ENCODE measurements at regions not wholly inside any gene's neighbourhood (a gene's known extent, or its start where the extent isn't known, plus 50 kb on each side); places are given as distances from the start of the nearest gene placed in this dataset.

GRCh38 chr6:47106721-47107197 is 64.6 kb upstream of the ADGRF1 start:
- DNase-seq = no peak
- no peaks in the 10 kb centered on the region for H3K36me3 Mint-ChIP-seq
- H3K27ac Mint-ChIP-seq = no peak overlapping the region
- no peak overlapping the region for H3K4me3 Mint-ChIP-seq
- POLR2A ChIA-PET = no interaction called here
- peaks cover 4% of the 10 kb centered on the region for H3K27me3 Mint-ChIP-seq
- H3K9me3 Mint-ChIP-seq = no peaks in the 10 kb centered on the region
- CTCF ChIA-PET = no interaction called here
- no peaks in the 10 kb centered on the region for H3K4me1 Mint-ChIP-seq (ENCODE audit: low read depth)
- intact Hi-C loops (cut with micrococcal nuclease) = no loop called here

- H3K4me1 Mint-ChIP-seq (ENCODE audit: low read depth) = no peaks in the 10 kb centered on the region
- H3K27ac Mint-ChIP-seq = no peak overlapping the region
- H3K27me3 Mint-ChIP-seq = peaks cover 4% of the 10 kb centered on the region
- no peak for DNase-seq
- intact Hi-C loops (cut with micrococcal nuclease) = no loop called here
- CTCF ChIA-PET = interaction anchor here (0.8 kb wide), 1 partner anchor 10 kb away, joined by 3 read pairs; no protein-coding TSS in a partner anchor
- H3K36me3 Mint-ChIP-seq = no peaks in the 10 kb centered on the region
- no peaks in the 10 kb centered on the region for H3K9me3 Mint-ChIP-seq
- POLR2A ChIA-PET = no interaction called here
- no peak overlapping the region for H3K4me3 Mint-ChIP-seq
Observed at GRCh38 chr6:47106216-47106615, 64.1 kb upstream of the ADGRF1 start.

GRCh38 chr6:47105469-47106178 is 63.5 kb upstream of the ADGRF1 start:
- CTCF ChIA-PET = interaction anchor here (0.8 kb wide), 1 partner anchor 9 kb away, joined by 3 read pairs; no protein-coding TSS in a partner anchor
- H3K36me3 Mint-ChIP-seq = no peaks in the 10 kb centered on the region

GRCh38 chr6:47103931-47104330 is 61.8 kb upstream of the ADGRF1 start:
- intact Hi-C loops (cut with micrococcal nuclease) = no loop called here
- Mint-ChIP-seq H3K9me3 (no peaks in the 10 kb centered on the region), H3K27ac (no peak overlapping the region), H3K36me3 (no peaks in the 10 kb centered on the region), H3K4me1 (ENCODE audit: low read depth) (no peaks in the 10 kb centered on the region), H3K4me3 (no peak overlapping the region), H3K27me3 (no peaks in the 10 kb centered on the region)
- ChIA-PET CTCF (no interaction called here), POLR2A (no interaction called here)
- no peak for DNase-seq

More at GRCh38 chr6:47105469-47106178, 63.5 kb upstream of the ADGRF1 start:
- H3K4me1 Mint-ChIP-seq (ENCODE audit: low read depth) = no peaks in the 10 kb centered on the region
- DNase-seq = no peak
- intact Hi-C loops (cut with micrococcal nuclease) = no loop called here
- no peaks in the 10 kb centered on the region for H3K9me3 Mint-ChIP-seq
- POLR2A ChIA-PET = no interaction called here
- no peak overlapping the region for H3K4me3 Mint-ChIP-seq
- H3K27ac Mint-ChIP-seq = no peak overlapping the region
- peaks cover 4% of the 10 kb centered on the region for H3K27me3 Mint-ChIP-seq

- intact Hi-C loops (cut with micrococcal nuclease) = no loop called here
- no peaks in the 10 kb centered on the region for H3K9me3 Mint-ChIP-seq
- no peak overlapping the region for H3K27ac Mint-ChIP-seq
- ChIA-PET POLR2A (no interaction called here), CTCF (no interaction called here)
- no peaks in the 10 kb centered on the region for H3K4me1 Mint-ChIP-seq (ENCODE audit: low read depth)
- H3K27me3 Mint-ChIP-seq = no peaks in the 10 kb centered on the region
- no peak overlapping the region for H3K4me3 Mint-ChIP-seq
- DNase-seq = no peak
- H3K36me3 Mint-ChIP-seq = no peaks in the 10 kb centered on the region
Observed at GRCh38 chr6:47102331-47102730, 60.2 kb upstream of the ADGRF1 start.

- ChIA-PET POLR2A (interaction anchor here (0.6 kb wide), 1 partner anchor 11 kb away, joined by 3 read pairs; no protein-coding TSS in a partner anchor), CTCF (interaction anchor here (1.0 to 1.5 kb wide), 2 partner anchors 26 to 212 kb away, joined by 3 read pairs; no protein-coding TSS in a partner anchor)
- peaks cover 1% of the 10 kb centered on the region for H3K27me3 Mint-ChIP-seq
- H3K9me3 Mint-ChIP-seq = no peaks in the 10 kb centered on the region
- H3K4me3 Mint-ChIP-seq = no peak overlapping the region
- H3K36me3 Mint-ChIP-seq = no peaks in the 10 kb centered on the region
- intact Hi-C loops (cut with micrococcal nuclease) = no loop called here
- no peak for DNase-seq
- H3K27ac Mint-ChIP-seq = no peak overlapping the region
- H3K4me1 Mint-ChIP-seq (ENCODE audit: low read depth) = no peaks in the 10 kb centered on the region
Observed at GRCh38 chr6:47098570-47098993, 56.5 kb upstream of the ADGRF1 start.

- Mint-ChIP-seq H3K9me3 (no peaks in the 10 kb centered on the region), H3K27ac (no peak overlapping the region), H3K36me3 (no peaks in the 10 kb centered on the region), H3K4me1 (ENCODE audit: low read depth) (no peaks in the 10 kb centered on the region), H3K4me3 (no peak overlapping the region), H3K27me3 (peaks cover 3% of the 10 kb centered on the region)
- intact Hi-C loops (cut with micrococcal nuclease) = loop anchor here (1.0 kb wide), 1 partner anchor 213 kb away; no protein-coding TSS in a partner anchor
- ChIA-PET CTCF (interaction anchor here (1.0 to 1.5 kb wide), 3 partner anchors 9 to 213 kb away, joined by 3 read pairs; no protein-coding TSS in a partner anchor), POLR2A (no interaction called here)
- peak; percentile 34 for DNase-seq
Observed at GRCh38 chr6:47097092-47097945, 55.2 kb upstream of the ADGRF1 start.

GRCh38 chr6:47096211-47096895 is 54.2 kb upstream of the ADGRF1 start:
- no peak for DNase-seq
- Mint-ChIP-seq H3K4me1 (ENCODE audit: low read depth) (no peaks in the 10 kb centered on the region), H3K9me3 (no peaks in the 10 kb centered on the region), H3K4me3 (no peak overlapping the region), H3K36me3 (no peaks in the 10 kb centered on the region), H3K27ac (no peak overlapping the region), H3K27me3 (peaks cover 3% of the 10 kb centered on the region)
- intact Hi-C loops (cut with micrococcal nuclease) = no loop called here
- ChIA-PET CTCF (interaction anchor here (1.0 kb wide), 1 partner anchor 10 kb away, joined by 3 read pairs; no protein-coding TSS in a partner anchor), POLR2A (no interaction called here)

GRCh38 chr6:47094241-47094925 is 52.3 kb upstream of the ADGRF1 start:
- intact Hi-C loops (cut with micrococcal nuclease) = no loop called here
- H3K27me3 Mint-ChIP-seq = peaks cover 3% of the 10 kb centered on the region
- CTCF ChIA-PET = no interaction called here
- no peak overlapping the region for H3K4me3 Mint-ChIP-seq
- no peaks in the 10 kb centered on the region for H3K9me3 Mint-ChIP-seq
- H3K27ac Mint-ChIP-seq = no peak overlapping the region
- POLR2A ChIA-PET = no interaction called here
- H3K36me3 Mint-ChIP-seq = no peaks in the 10 kb centered on the region
- no peaks in the 10 kb centered on the region for H3K4me1 Mint-ChIP-seq (ENCODE audit: low read depth)
- DNase-seq = no peak

- intact Hi-C loops (cut with micrococcal nuclease) = no loop called here
- POLR2A ChIA-PET = no interaction called here
- Mint-ChIP-seq H3K4me3 (no peak overlapping the region), H3K4me1 (ENCODE audit: low read depth) (no peaks in the 10 kb centered on the region), H3K27me3 (peaks cover 3% of the 10 kb centered on the region), H3K36me3 (no peaks in the 10 kb centered on the region), H3K27ac (no peak overlapping the region), H3K9me3 (no peaks in the 10 kb centered on the region)
- CTCF ChIA-PET = no interaction called here
- no peak for DNase-seq
Observed at GRCh38 chr6:47093169-47093568, 51.0 kb upstream of the ADGRF1 start.

GRCh38 chr6:47091886-47092668 is 49.9 kb upstream of the ADGRF1 start:
- Mint-ChIP-seq H3K27me3 (peaks cover 3% of the 10 kb centered on the region), H3K4me3 (no peak overlapping the region), H3K9me3 (no peaks in the 10 kb centered on the region), H3K36me3 (no peaks in the 10 kb centered on the region), H3K27ac (no peak overlapping the region), H3K4me1 (ENCODE audit: low read depth) (no peaks in the 10 kb centered on the region)
- DNase-seq = no peak
- ChIA-PET CTCF (interaction anchor here (0.7 kb wide), 1 partner anchor 10 kb away, joined by 5 read pairs; no protein-coding TSS in a partner anchor), POLR2A (no interaction called here)
- intact Hi-C loops (cut with micrococcal nuclease) = no loop called here
